KMS-11 (cell line): ENCODE measurements at regions not wholly inside any gene's neighbourhood (a gene's known extent, or its start where the extent isn't known, plus 50 kb on each side); places are given as distances from the start of the nearest gene placed in this dataset.

Experiments used
- H2AFZ ChIP-seq: fragments of 200-600 bp; sonication (generic); 2 replicates; pipeline ENCODE4 v1.6.1; 2016; ENCODE audit warnings: antibody characterized with exemption, mixed run types, low read depth
- H3K27ac ChIP-seq: fragments of 200-600 bp; sonication (generic); 2 replicates; pipeline ENCODE4 v1.6.1; 2016; ENCODE audit warnings: mild to moderate bottlenecking, mixed run types
- H3K27me3 ChIP-seq: fragments of 200-600 bp; sonication (generic); 2 replicates; pipeline ENCODE4 v1.6.1; 2017; ENCODE audit warnings: mild to moderate bottlenecking, low read depth, mixed run types, moderate library complexity; ENCODE audit not compliant: insufficient read depth
- H3K36me3 ChIP-seq: fragments of 200-600 bp; sonication (generic); 2 replicates; pipeline ENCODE4 v1.6.1; 2017; ENCODE audit warnings: mild to moderate bottlenecking, mixed run types; ENCODE audit not compliant: insufficient read depth
- H3K4me1 ChIP-seq: fragments of 200-600 bp; sonication (generic); 2 replicates; pipeline ENCODE4 v1.6.1; 2016; ENCODE audit warnings: mild to moderate bottlenecking, low read depth, mixed run types; ENCODE audit not compliant: poor library complexity, severe bottlenecking
- H3K4me2 ChIP-seq: fragments of 200-600 bp; sonication (generic); 2 replicates; pipeline ENCODE4 v1.7.0; 2016; ENCODE audit warnings: mild to moderate bottlenecking, mixed run types
- H3K4me3 ChIP-seq: fragments of 200-600 bp; sonication (generic); IDR thresholded peaks from 2 replicates; pipeline ENCODE4 v1.6.1; 2017; ENCODE audit warnings: low read depth, low read length, mixed read lengths; ENCODE audit not compliant: insufficient read depth
- H3K79me2 ChIP-seq: fragments of 200-600 bp; sonication (generic); 2 replicates; pipeline ENCODE4 v1.6.1; 2016; ENCODE audit warnings: low read depth, mixed run types; ENCODE audit not compliant: insufficient read depth
- H3K9ac ChIP-seq: fragments of 200-600 bp; sonication (generic); 2 replicates; pipeline ENCODE4 v1.6.1; 2016; ENCODE audit warnings: mild to moderate bottlenecking, mixed run types
- H4K20me1 ChIP-seq: fragments of 200-600 bp; sonication (generic); 2 replicates; pipeline ENCODE4 v1.6.1; 2016; ENCODE audit warnings: mild to moderate bottlenecking, mixed run types; ENCODE audit not compliant: insufficient read depth
- TF ChIP-seq, protein P1 (sequence below): fragments of 200-600 bp; sonication (generic); conservative IDR thresholded peaks from 2 replicates; pipeline ENCODE4 v1.6.1; 2017; ENCODE audit warnings: low read depth, mild to moderate bottlenecking, antibody characterized with exemption, low read length, moderate library complexity, mixed read lengths

DNA sequence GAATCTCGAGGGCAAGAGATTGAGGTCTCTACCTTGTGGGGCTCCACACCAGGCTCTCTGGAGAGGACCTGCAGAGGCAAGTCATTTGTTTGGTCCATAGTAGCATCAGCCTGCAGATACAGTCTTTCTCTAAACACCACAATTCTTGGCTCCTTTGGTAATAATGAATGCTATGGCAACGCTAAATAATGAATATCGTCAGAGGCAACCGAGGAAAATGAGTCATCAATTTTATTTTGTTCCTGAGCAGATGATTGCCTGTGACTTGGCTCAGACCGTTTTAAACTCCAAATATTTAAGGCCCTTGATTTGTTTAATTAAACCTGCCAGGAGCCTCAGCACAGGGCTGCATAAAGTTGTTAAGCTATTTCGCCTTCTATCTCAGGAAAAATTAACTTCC, 924.1 kb upstream of the TMEM132C start:
- H2AFZ ChIP-seq: no peak overlapping the region
- no peak overlapping the region for H3K4me3 ChIP-seq
- H3K79me2 ChIP-seq: no peaks in the 10 kb centered on the region
- no peak overlapping the region for H3K9ac ChIP-seq
- no peaks in the 10 kb centered on the region for H3K4me1 ChIP-seq
- no peaks in the 10 kb centered on the region for H4K20me1 ChIP-seq
- H3K36me3 ChIP-seq: no peaks in the 10 kb centered on the region
- H3K4me2 ChIP-seq: no peak overlapping the region
- TF ChIP-seq, protein P1, sequence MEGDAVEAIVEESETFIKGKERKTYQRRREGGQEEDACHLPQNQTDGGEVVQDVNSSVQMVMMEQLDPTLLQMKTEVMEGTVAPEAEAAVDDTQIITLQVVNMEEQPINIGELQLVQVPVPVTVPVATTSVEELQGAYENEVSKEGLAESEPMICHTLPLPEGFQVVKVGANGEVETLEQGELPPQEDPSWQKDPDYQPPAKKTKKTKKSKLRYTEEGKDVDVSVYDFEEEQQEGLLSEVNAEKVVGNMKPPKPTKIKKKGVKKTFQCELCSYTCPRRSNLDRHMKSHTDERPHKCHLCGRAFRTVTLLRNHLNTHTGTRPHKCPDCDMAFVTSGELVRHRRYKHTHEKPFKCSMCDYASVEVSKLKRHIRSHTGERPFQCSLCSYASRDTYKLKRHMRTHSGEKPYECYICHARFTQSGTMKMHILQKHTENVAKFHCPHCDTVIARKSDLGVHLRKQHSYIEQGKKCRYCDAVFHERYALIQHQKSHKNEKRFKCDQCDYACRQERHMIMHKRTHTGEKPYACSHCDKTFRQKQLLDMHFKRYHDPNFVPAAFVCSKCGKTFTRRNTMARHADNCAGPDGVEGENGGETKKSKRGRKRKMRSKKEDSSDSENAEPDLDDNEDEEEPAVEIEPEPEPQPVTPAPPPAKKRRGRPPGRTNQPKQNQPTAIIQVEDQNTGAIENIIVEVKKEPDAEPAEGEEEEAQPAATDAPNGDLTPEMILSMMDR: no peak
- H3K27ac ChIP-seq: no peak overlapping the region
- H3K27me3 ChIP-seq: no peaks in the 10 kb centered on the region

DNA sequence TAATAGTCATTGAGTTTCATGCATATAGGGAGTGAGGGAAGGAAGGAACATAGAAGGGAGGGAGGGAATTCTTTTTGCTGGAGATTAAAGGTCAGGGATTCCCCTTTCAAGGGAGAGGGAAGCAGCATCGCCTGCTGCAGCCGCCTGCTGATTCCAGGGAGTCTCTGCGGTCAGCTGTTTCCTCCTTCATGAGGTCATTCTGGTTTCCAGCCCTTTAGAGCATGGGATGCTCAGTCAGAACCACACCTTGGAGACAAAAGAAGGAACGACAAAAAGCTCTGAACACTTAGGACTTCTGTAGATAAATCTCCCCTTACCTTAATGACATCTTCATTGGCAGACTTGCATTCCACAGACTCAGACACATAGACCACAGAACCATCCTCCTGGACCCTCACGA, 923.0 kb upstream of the TMEM132C start:
- Histone ChIP-seq H3K27ac (no peak overlapping the region), H3K27me3 (no peaks in the 10 kb centered on the region), H3K4me2 (no peak overlapping the region), H3K4me1 (no peaks in the 10 kb centered on the region), H4K20me1 (no peaks in the 10 kb centered on the region), H3K36me3 (no peaks in the 10 kb centered on the region), H3K79me2 (no peaks in the 10 kb centered on the region), H2AFZ (no peak overlapping the region), H3K4me3 (no peak overlapping the region), H3K9ac (no peak overlapping the region)
- TF ChIP-seq, protein P1: no peak

DNA sequence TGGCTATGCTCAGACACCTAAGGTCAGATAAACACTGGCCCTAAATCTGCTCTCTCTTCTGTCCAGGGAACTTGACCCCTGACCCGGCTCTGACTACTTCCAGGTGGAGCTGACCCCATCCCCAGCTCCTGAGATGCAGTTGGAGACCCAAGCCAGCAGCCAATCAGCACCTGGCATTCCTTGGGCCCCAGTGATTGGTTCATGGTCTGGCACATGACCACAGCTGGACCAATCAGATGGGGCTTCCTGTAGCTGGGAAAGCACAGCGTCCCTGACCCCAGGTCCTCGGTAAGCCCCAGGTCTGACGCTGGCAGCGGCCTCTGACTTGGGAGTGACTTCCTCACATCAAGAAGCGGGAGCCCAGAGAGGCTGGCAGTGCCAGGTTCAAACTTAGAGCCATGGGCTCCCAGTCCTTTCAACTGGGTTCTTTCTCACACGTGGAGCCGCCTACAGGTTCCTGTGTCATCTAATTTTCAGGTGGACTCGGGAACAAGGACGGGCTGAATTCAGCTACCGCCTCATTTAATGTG, 915.4 kb upstream of the TMEM132C start:
- H3K9ac ChIP-seq: no peak overlapping the region
- no peaks in the 10 kb centered on the region for H3K4me1 ChIP-seq
- H3K79me2 ChIP-seq: no peaks in the 10 kb centered on the region
- no peaks in the 10 kb centered on the region for H4K20me1 ChIP-seq
- no peak overlapping the region for H3K27ac ChIP-seq
- no peak overlapping the region for H2AFZ ChIP-seq
- TF ChIP-seq, protein P1: no peak
- no peak overlapping the region for H3K4me2 ChIP-seq
- no peaks in the 10 kb centered on the region for H3K27me3 ChIP-seq
- H3K4me3 ChIP-seq: no peak overlapping the region
- H3K36me3 ChIP-seq: no peaks in the 10 kb centered on the region

DNA sequence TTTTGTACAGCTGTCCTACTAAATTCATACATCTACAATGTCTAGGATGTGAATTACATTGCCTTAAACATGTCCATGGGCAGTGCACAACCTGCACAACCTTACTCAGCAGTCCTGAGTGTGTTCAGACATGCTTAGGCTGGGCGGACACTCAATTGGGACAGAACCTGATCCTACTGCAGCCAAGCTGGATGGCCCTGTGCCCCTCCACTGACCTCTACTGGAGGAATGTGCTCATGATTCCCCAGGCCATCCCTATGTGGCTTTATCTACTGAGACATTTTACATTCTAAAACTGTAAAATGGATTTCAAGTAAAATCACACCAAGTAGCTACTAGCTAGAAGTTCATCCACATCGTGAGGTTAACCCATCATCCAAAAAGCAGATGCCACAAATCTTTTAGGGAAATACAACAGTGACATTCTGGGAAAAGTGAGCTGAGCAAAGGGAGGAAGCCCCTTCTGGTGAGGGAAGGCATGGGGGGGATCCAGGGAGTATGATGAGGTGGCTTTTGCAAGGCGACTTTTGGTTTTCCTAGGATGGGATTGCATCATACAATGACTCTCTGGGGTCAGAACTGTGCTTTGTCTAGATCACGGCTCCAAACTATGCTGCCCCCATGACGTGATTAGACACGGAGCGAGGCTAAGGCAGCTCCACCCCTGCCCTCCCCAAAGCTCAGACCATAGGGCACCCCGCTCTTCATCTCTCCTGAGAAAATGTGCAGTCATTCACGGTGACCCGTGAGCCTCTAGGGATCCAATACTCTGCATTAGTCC, 911.7 kb upstream of the TMEM132C start:
- Histone ChIP-seq H3K36me3 (no peaks in the 10 kb centered on the region), H2AFZ (no peak overlapping the region), H4K20me1 (no peaks in the 10 kb centered on the region), H3K4me3 (no peak overlapping the region), H3K79me2 (no peaks in the 10 kb centered on the region), H3K4me1 (no peaks in the 10 kb centered on the region), H3K4me2 (no peak overlapping the region), H3K27me3 (no peaks in the 10 kb centered on the region), H3K27ac (no peak overlapping the region), H3K9ac (no peak overlapping the region)
- TF ChIP-seq, protein P1: 0 out of 2 replicates have a peak, but pooled peaks have one; percentile 22
